SK-N-SH (cell line): ENCODE measurements at regions not wholly inside any gene's neighbourhood (a gene's known extent, or its start where the extent isn't known, plus 50 kb on each side); places are given as distances from the start of the nearest gene placed in this dataset.

Source experiments
- CTCF ChIA-PET: fragments of 300-600, 350-600 bp; formaldehyde crosslinking; extraction: SDS; loops from one replicate; lab custom pipeline; 2021; lab: Yijun Ruan, JAX
- POLR2A ChIA-PET: fragments of 350-600 bp; sonication (Branson Sonifier 250); formaldehyde crosslinking; extraction: SDS; loops from one replicate; lab custom pipeline; 2020; ENCODE audit warnings: antibody characterized with exemption, inconsistent platforms; lab: Yijun Ruan, JAX
- DNase-seq: peaks from one replicate; pipeline ENCODE4 v3.0.0; 2012
- H2AFZ ChIP-seq: fragments of 200-600 bp; sonication (generic); 2 replicates; pipeline ENCODE4 v1.8.1; 2016; ENCODE audit warnings: antibody characterized with exemption, mild to moderate bottlenecking, low read depth
- H3F3A ChIP-seq: fragments of 200-600 bp; sonication (generic); replicated peaks from 2 replicates; pipeline ENCODE3; 2016; ENCODE audit warnings: antibody characterized with exemption, mild to moderate bottlenecking; ENCODE audit not compliant: insufficient read depth
- H3K27ac ChIP-seq, 2 experiments: fragments of 200-500 bp in 1 of 2; fragments of 200-600 bp in 1 of 2; sonication (Bioruptor generic) in 1 of 2; sonication (generic), shearing (Covaris generic) in 1 of 2; 2 replicates each; pipeline versions ENCODE4 v1.5.1 to v1.6.1; 2014 to 2016; ENCODE audit warnings: low read depth in 2 of 2, inconsistent platforms in 1 of 2, low read length in 1 of 2, mild to moderate bottlenecking in 1 of 2, mixed read lengths in 1 of 2
- H3K27me3 ChIP-seq: fragments of 200-600 bp; sonication (generic), shearing (Covaris generic); 2 replicates; pipeline ENCODE4 v1.6.1; 2016; ENCODE audit warnings: mixed run types; ENCODE audit not compliant: insufficient read depth
- H3K36me3 ChIP-seq, 2 experiments: fragments of 200-500 bp in 1 of 2; fragments of 200-600 bp in 1 of 2; sonication (Bioruptor generic) in 1 of 2; sonication (generic) in 1 of 2; replicated peaks in 1 of 2; 2 replicates each; pipeline versions ENCODE3 to v1.5.1; 2014 to 2016; ENCODE audit warnings: low read length in 1 of 2, mild to moderate bottlenecking in 1 of 2; ENCODE audit not compliant: insufficient read depth in 2 of 2, control insufficient read depth in 1 of 2
- H3K4me1 ChIP-seq, 2 experiments: fragments of 200-500 bp in 1 of 2; fragments of 200-600 bp in 1 of 2; sonication (Bioruptor generic) in 1 of 2; sonication (generic), shearing (Covaris generic) in 1 of 2; 2 replicates each; pipeline versions ENCODE4 v1.5.1 to v1.6.1; 2014 to 2016; ENCODE audit warnings: low read depth in 1 of 2, low read length in 1 of 2, mixed run types in 1 of 2; ENCODE audit not compliant: insufficient read depth in 2 of 2, control insufficient read depth in 1 of 2
- H3K4me2 ChIP-seq: fragments of 200-600 bp; sonication (generic), shearing (Covaris generic); 2 replicates; pipeline ENCODE4 v1.6.1; 2017; ENCODE audit warnings: mixed run types
- H3K4me3 ChIP-seq, 2 experiments: fragments of 200-500 bp in 1 of 2; fragments of 200-600 bp in 1 of 2; sonication (Bioruptor generic) in 1 of 2; sonication (generic), shearing (Covaris generic) in 1 of 2; 2 replicates each; pipeline versions ENCODE4 v1.5.1 to v1.8.1; 2014 to 2016; ENCODE audit warnings: low read depth in 2 of 2, inconsistent platforms in 1 of 2, low read length in 1 of 2, mild to moderate bottlenecking in 1 of 2, mixed read lengths in 1 of 2, moderate library complexity in 1 of 2
- H3K79me2 ChIP-seq: fragments of 200-600 bp; sonication (generic); 2 replicates; pipeline ENCODE4 v1.8.1; 2017; ENCODE audit warnings: mild to moderate bottlenecking; ENCODE audit not compliant: insufficient read depth
- H3K9ac ChIP-seq: fragments of 200-600 bp; sonication (generic); 2 replicates; pipeline ENCODE4 v1.6.1; 2017; ENCODE audit warnings: mixed run types
- H3K9me2 ChIP-seq: fragments of 200-600 bp; sonication (generic); 2 replicates; pipeline ENCODE4 v1.6.1; 2017; ENCODE audit warnings: mixed run types
- H3K9me3 ChIP-seq: fragments of 200-600 bp; sonication (generic); 2 replicates; pipeline ENCODE4 v1.6.1; 2017; ENCODE audit warnings: mixed run types, mild to moderate bottlenecking, moderate library complexity
- H4K20me1 ChIP-seq: fragments of 200-600 bp; sonication (generic); 2 replicates; pipeline ENCODE4 v1.6.1; 2017; ENCODE audit warnings: mild to moderate bottlenecking, mixed run types; ENCODE audit not compliant: insufficient read depth
- CHD2 ChIP-seq: fragments of 150-350 bp; IDR thresholded peaks from 2 replicates; pipeline ENCODE4 v1.6.1; 2018; ENCODE audit warnings: low read length; ENCODE audit not compliant: partially characterized antibody
- CTCF ChIP-seq: fragments of 200-600 bp; sonication (generic); IDR thresholded peaks from 2 replicates; pipeline ENCODE4 v1.6.1; 2017; ENCODE audit warnings: antibody characterized with exemption, mild to moderate bottlenecking, moderate library complexity
- ELF1 ChIP-seq: IDR thresholded peaks from 2 replicates; pipeline ENCODE4 v1.4.0; 2012
- FOSL2 ChIP-seq: IDR thresholded peaks from 2 replicates; pipeline ENCODE4 v1.4.0; 2012; ENCODE audit warnings: low read depth, mild to moderate bottlenecking, moderate library complexity, borderline replicate concordance
- FOXJ3 ChIP-seq: sonication (generic); formaldehyde crosslinking; IDR thresholded peaks from 2 replicates; pipeline ENCODE4 v1.5.1; 2020; ENCODE audit warnings: mild to moderate bottlenecking, missing genetic modification reagents
- FOXM1 ChIP-seq: IDR thresholded peaks from 2 replicates; pipeline ENCODE4 v1.4.0; 2012; ENCODE audit warnings: low read depth, mild to moderate bottlenecking
- GABPA ChIP-seq: IDR thresholded peaks from 2 replicates; pipeline ENCODE4 v1.4.0; 2012; ENCODE audit warnings: low read depth, mild to moderate bottlenecking
- GATA2 ChIP-seq: sonication (generic); formaldehyde crosslinking; IDR thresholded peaks from 2 replicates; pipeline ENCODE4 v1.5.0; 2020; ENCODE audit warnings: mild to moderate bottlenecking, missing genetic modification reagents
- IRF3 ChIP-seq: fragments of 150-350 bp; IDR thresholded peaks from 2 replicates; pipeline ENCODE4 v1.6.1; 2016; ENCODE audit warnings: mild to moderate bottlenecking, low read depth, low read length
- JUND ChIP-seq: IDR thresholded peaks from 2 replicates; pipeline ENCODE4 v1.4.0; 2012
- MAX ChIP-seq: IDR thresholded peaks from 2 replicates; pipeline ENCODE4 v1.4.0; 2012; ENCODE audit warnings: low read depth
- MEF2A ChIP-seq: IDR thresholded peaks from 2 replicates; pipeline ENCODE4 v1.4.0; 2012; ENCODE audit warnings: low read depth, borderline replicate concordance
- MXI1 ChIP-seq: IDR thresholded peaks from 2 replicates; pipeline ENCODE4 v1.6.1; 2012; ENCODE audit warnings: mild to moderate bottlenecking, low read depth, low read length, improper control_type of control experiment
- NFIC ChIP-seq: IDR thresholded peaks from 2 replicates; pipeline ENCODE4 v1.4.0; 2012; ENCODE audit warnings: borderline replicate concordance
- PBX3 ChIP-seq: IDR thresholded peaks from 2 replicates; pipeline ENCODE4; 2012
- RAD21 ChIP-seq: IDR thresholded peaks from 2 replicates; pipeline ENCODE4 v1.6.1; 2012; ENCODE audit warnings: mild to moderate bottlenecking, low read length
- REST ChIP-seq: IDR thresholded peaks from 2 replicates; pipeline ENCODE4 v1.6.1; 2012; ENCODE audit warnings: mild to moderate bottlenecking, low read depth, low read length, moderate library complexity
- RFX5 ChIP-seq: IDR thresholded peaks from 2 replicates; pipeline ENCODE4 v1.6.1; 2012; ENCODE audit warnings: mild to moderate bottlenecking, improper control_type of control experiment, low read length
- SMC3 ChIP-seq: IDR thresholded peaks from 2 replicates; pipeline ENCODE4 v1.6.1; 2012; ENCODE audit warnings: low read depth, low read length, improper control_type of control experiment
- USF2 ChIP-seq: fragments of 150-350 bp; IDR thresholded peaks from 2 replicates; pipeline ENCODE4 v1.6.1; 2017; ENCODE audit warnings: antibody characterized with exemption, low read length, low read depth, borderline replicate concordance
- YY1 ChIP-seq: IDR thresholded peaks from 2 replicates; pipeline ENCODE4 v1.4.0; 2012; ENCODE audit warnings: low read depth, mild to moderate bottlenecking
- WGBS: methylation state at CpG from one replicate; pipeline ENCODE4 v1.1.6; 2017; ENCODE audit warnings: low lambda C conversion rate; 5-methylcytosine and 5-hydroxymethylcytosine counted together

- 0 out of 2 replicates have a peak, but pooled peaks cover 4% of the 10 kb centered on the region for H3K27me3 ChIP-seq
- DNase-seq: no peak
- no peaks in the 10 kb centered on the region for H3K9me2 ChIP-seq
- no peak overlapping the region for H3K27ac ChIP-seq
- H4K20me1 ChIP-seq: no peaks in the 10 kb centered on the region
- no peak overlapping the region for H2AFZ ChIP-seq
- no peaks in the 10 kb centered on the region for H3K36me3 ChIP-seq
- no peak overlapping the region for H3K4me2 ChIP-seq
- CTCF ChIA-PET: interaction anchor here (0.6 to 0.7 kb wide), 2 partner anchors 206 to 358 kb away, joined by 3 read pairs; no protein-coding TSS in a partner anchor
- WGBS: 57% methylated on average over 1 of the region's 1 CpG
- TF ChIP-seq RFX5: no peak
- TF ChIP-seq FOSL2: no peak
- TF ChIP-seq JUND: no peak
- no peak for TF ChIP-seq NFIC
- no peak for TF ChIP-seq RAD21
- TF ChIP-seq FOXM1: no peak
- TF ChIP-seq CTCF: no peak
- no peak for TF ChIP-seq SMC3
- no peak for TF ChIP-seq GATA2 (CRISPR knock-in tag)
- no peak for TF ChIP-seq PBX3
- H3K4me1 ChIP-seq: no peaks in the 10 kb centered on the region
- H3K4me3 ChIP-seq: no peak overlapping the region
- no peaks in the 10 kb centered on the region for H3K9me3 ChIP-seq
- POLR2A ChIA-PET: no interaction called here
- no peaks in the 10 kb centered on the region for H3F3A ChIP-seq
- no peak overlapping the region for H3K9ac ChIP-seq
- no peaks in the 10 kb centered on the region for H3K79me2 ChIP-seq
These were observed 93.5 kb downstream of the PUS7L start for GRCh38 chr12:43665091-43665490.

GRCh38 chr12:43662736-43663135 lies 95.9 kb downstream of the PUS7L start:
- no peaks in the 10 kb centered on the region for H3F3A ChIP-seq
- H3K79me2 ChIP-seq: no peaks in the 10 kb centered on the region
- H3K9me2 ChIP-seq: no peaks in the 10 kb centered on the region
- H4K20me1 ChIP-seq: no peaks in the 10 kb centered on the region
- no peak overlapping the region for H3K27ac ChIP-seq
- 29% methylated on average over 1 of the region's 1 CpG for WGBS
- H3K27me3 ChIP-seq: no peaks in the 10 kb centered on the region
- POLR2A ChIA-PET: no interaction called here
- CTCF ChIA-PET: no interaction called here
- H3K4me2 ChIP-seq: no peak overlapping the region
- no peaks in the 10 kb centered on the region for H3K36me3 ChIP-seq
- no peaks in the 10 kb centered on the region for H3K4me1 ChIP-seq
- H3K9ac ChIP-seq: no peak overlapping the region
- no peak overlapping the region for H3K4me3 ChIP-seq
- H3K9me3 ChIP-seq: no peaks in the 10 kb centered on the region
- no peak overlapping the region for H2AFZ ChIP-seq
- no peak for DNase-seq
- TF ChIP-seq CHD2: no peak
- no peak for TF ChIP-seq GABPA
- no peak for TF ChIP-seq MEF2A
- no peak for TF ChIP-seq MXI1
- no peak for TF ChIP-seq MAX
- TF ChIP-seq SMC3: no peak
- TF ChIP-seq IRF3: no peak
- TF ChIP-seq ELF1: no peak
- no peak for TF ChIP-seq NFIC
- TF ChIP-seq REST: no peak
- TF ChIP-seq YY1: no peak
- TF ChIP-seq GATA2 (CRISPR knock-in tag): no peak
- TF ChIP-seq FOXM1: no peak
- TF ChIP-seq FOXJ3 (CRISPR knock-in tag): no peak
- no peak for TF ChIP-seq USF2
- TF ChIP-seq, all 33 proteins: peak for 0
